T-helper 9 cell (primary cell): ENCODE measurements at regions not wholly inside any gene's neighbourhood (a gene's known extent, or its start where the extent isn't known, plus 50 kb on each side); places are given as distances from the start of the nearest gene placed in this dataset.
"Not testable (repeated sequence)": the region's sequence is repeated elsewhere in the genome, so short reads cannot be mapped to it uniquely, and the experiment has no call there.

Source experiments
- DNase-seq: peaks from one replicate; pipeline ENCODE4 v3.0.0-alpha.2; 2020

DNA sequence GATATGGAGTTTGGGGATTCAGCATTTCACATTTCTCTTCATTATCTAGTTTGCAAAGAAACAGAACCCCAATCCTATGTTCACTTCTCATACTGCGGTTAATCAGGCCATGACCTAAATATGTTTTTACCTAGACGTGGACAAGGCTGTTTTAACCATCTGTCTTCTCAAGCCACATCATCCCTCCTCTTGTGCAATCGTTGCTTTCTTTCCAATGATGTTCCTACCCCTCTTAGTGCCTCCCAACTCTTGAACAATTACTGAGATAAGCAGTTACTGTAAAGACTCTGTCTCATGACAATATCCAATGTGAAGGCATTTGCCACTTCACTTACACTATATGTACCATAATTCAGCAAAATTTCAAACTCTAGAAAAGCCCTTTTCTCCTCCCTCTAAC is 406.2 kb downstream of the LIG4 start:
- DNase-seq: no peak

GRCh38 chr13:107808389-107808788 is 406.9 kb downstream of the LIG4 start:
- DNase-seq: no peak

GRCh38 chr13:107807306-107808073 is 407.8 kb downstream of the LIG4 start:
- no peak for DNase-seq

- DNase-seq: no peak
These were observed 408.6 kb downstream of the LIG4 start for GRCh38 chr13:107806726-107807125.

DNA sequence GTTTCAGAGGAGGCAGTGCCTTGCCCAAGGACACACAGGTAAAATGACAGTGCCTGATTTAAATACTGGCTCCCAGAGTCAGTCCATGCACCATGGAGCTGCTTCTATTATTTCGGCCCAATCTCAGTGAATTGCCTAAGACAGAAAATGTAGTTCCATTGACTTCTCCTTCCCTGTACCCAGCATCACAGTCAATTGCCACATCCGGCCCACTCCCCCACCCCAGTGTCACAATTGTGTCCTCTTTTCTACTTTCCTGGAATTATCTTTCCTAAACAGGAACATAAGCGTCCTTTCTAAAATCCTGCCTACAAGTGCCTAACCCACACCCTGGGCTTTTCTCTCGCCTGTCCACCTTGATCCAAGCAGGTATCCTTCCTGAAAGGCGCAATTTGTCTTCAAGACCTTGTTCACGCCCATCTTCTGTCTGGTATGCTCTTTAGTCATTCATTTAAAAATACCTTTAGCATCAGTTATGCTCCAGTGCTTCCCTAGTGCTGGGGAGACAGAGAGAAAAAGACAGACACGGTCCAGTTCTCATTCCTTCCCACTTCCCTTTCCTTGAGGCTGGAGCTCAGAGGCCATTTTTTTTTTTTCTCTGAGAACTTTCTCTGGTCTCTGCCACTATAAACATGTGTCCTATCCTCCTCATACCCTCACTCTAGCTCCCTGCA is 411.4 kb downstream of the LIG4 start:
- no peak for DNase-seq

DNA sequence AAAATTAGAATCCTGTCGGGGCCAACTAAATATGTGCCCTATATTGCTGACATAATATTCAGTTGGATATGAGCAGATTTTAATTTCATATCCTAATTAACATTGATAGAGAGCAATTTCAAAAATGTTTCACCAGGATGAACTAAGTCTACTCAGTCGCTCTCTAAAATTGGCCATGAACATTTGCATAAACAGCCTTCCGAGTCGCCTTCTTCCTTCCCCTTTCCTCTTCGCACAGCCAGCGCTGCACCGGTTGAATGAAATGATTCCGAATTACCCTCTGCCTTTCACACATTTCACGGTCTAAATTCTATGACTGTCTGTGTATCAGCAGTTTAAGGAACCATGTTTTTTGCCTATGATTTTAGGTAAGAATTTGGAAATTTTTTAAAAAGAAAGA is 413.7 kb downstream of the LIG4 start:
- DNase-seq: no peak

- no peak for DNase-seq
These were observed 416.3 kb downstream of the LIG4 start for GRCh38 chr13:107799001-107799400.

- no peak for DNase-seq
These were observed 424.9 kb downstream of the LIG4 start for GRCh38 chr13:107790397-107790796.

DNA sequence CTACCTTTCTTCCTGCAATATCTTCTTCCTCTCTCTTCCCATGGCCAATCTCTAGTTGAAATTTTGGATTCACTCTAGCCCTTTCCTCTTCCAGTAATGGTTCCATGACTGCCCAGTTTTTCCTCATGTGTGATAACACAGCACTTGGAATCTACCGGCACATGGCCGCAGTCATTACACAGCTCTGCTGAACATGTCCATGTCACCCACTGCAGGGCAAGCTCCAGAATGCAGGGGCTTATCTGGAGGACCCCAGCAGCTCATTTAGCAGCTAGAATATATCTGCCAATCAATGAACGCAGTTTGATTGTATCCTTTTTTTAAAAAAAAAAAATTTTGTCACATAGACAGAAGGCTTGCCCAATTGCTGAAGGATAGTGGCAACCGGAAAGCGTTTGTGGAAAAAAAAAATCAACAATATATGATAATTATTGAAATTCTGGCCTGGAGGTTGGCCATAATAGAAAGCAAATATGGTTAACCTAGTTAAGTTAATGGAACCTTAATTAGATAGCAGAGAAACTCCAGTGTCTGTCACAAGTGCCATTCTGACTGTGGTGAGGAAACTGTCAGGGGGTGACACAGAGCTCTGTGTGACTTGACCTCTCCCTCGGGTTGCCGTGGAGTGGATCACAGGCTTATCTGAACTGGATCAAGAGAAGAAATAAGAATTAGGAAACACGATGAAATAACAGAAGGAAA is 426.7 kb downstream of the LIG4 start:
- DNase-seq: no peak

DNA sequence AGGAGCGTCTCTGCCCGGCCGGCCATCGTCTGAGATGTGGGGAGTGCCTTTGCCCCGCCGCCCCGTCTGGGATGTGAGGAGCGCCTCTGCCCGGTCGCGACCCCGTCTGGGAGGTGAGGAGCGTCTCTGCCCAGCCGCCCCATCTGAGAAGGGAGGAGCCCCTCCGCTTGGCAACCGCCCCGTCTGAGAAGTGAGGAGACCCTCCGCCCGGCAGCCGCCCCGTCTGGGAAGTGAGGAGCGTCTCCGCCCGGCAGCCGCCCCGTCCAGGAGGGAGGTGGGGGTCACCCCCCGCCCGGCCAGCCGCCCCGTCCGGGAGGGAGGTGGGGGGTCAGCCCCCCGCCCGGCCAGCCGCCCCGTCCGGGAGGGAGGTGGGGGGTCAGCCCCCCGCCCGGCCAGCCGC is 432.7 kb downstream of the LIG4 start:
- DNase-seq: not testable (repeated sequence)

DNA sequence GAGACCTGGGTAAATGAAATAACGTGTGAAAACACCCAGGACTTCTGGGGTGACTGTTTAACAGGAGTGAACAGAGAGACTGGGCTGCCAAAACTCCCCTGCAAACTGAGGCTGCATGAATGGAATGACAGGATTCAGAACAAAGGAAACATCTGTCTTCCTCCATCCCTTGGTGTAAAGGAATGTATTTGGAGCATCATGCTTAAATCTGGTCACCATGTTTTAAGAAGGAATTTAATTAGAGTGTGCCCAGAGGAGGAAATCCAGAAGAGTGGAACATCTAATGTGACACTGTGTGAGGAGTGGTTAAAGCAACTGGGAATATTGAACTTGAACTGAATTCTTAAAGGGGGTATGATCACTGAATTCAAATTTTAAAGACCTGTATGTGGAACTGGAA is 437.2 kb downstream of the LIG4 start:
- DNase-seq: no peak

DNA sequence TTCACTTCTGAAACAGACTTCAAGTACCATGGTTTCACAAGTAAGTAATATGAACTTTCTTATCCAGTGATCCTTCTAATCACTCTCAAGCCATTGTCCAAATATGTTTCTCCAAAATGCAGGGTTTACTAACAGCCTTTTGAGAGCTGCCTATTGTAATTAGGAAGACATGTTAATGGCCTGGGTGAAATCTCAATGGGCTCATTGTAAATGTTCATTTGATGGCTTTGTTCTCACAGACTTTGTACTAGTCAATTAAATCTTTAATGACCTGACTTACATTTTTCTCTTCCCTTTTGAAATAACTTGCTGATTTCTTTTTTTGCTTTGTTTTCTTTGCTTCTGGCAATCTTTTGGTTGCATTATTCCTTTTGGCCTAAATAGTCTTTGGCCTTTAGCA is 444.8 kb downstream of the LIG4 start:
- DNase-seq: no peak

GRCh38 chr13:107767119-107767518 is 448.2 kb downstream of the LIG4 start:
- no peak for DNase-seq

- no peak for DNase-seq
These were observed 449.5 kb downstream of the LIG4 start for GRCh38 chr13:107765724-107766401.

DNA sequence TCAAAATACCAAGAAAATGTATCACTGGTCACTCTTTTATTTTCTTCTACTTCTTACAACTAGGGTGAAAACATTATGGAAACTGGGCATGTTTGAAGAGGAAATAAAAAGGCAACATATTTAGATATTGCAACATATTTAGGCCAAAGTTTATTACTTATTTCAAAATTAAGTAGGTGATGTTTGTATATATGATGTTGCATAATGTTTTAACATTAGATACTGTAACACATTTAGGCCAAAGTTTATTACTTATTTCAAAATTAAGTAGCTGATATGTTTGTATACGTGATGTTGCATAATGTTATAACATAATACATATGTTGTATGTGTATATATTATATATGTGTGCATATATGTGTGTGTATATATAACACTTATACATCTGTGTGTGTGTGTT is 451.3 kb downstream of the LIG4 start:
- no peak for DNase-seq

GRCh38 chr13:107753748-107754147 is 461.6 kb downstream of the LIG4 start:
- DNase-seq: no peak

GRCh38 chr13:107753291-107753690 is 462.0 kb downstream of the LIG4 start:
- DNase-seq: no peak

GRCh38 chr13:107743983-107744382 is 471.4 kb downstream of the LIG4 start:
- DNase-seq: no peak

DNA sequence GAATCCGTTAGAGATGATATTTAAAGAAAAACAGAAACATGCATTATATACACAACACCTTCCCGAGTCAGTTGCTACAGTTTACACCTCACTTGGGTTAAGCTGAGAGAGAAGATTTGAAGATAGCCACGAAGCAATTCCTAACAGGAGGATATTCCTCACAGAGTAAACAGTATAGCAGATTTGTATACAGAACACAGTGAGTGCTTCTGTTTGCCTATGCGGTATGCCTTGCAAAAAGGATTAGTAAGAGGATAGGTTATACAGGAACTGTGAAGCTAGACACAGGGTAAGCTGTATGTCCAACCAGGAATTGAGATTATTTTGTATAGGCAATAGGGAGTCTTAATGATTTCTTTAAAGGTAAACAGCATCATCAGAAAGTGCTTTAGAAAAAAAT is 471.8 kb downstream of the LIG4 start:
- DNase-seq: no peak

DNA sequence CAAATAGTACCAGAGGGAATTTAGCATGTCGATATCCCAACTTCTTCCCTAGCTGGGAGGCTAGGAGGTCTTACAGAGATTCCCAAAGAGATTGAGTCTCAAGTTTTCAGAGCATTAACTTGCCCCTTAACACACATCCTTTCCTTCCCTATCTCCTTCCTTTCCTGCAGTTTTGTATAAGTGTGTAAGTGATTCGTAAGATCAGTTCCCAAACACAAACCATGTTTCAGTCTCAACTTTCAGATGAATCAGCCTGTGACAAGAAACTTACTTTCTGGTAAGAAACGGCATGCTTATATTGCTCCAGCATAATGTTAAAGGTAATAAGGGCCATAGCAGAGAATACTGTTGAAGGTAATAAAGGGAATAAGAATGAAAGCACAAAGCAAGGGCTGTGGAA is 472.2 kb downstream of the LIG4 start:
- DNase-seq: no peak

- DNase-seq: no peak
These were observed 472.8 kb downstream of the LIG4 start for GRCh38 chr13:107742544-107742943.

DNA sequence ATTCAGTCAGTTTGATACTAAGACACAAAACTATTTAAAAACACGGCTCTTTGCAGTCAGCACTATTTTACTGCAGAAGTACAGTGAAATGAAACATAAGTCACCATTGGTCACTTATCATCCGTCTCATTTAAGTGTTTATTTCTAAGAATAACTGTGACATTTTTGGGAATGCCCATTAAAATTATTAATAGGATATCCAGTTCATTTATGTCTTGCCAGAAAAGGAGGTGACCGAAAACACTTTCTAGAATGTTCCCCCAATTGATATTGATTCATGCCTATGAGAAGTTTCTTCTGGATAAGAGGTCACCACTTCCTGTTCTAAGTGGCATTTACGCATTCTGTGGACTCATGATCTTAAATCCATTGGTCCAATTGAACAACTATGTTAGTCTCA is 477.3 kb downstream of the LIG4 start:
- no peak for DNase-seq

DNA sequence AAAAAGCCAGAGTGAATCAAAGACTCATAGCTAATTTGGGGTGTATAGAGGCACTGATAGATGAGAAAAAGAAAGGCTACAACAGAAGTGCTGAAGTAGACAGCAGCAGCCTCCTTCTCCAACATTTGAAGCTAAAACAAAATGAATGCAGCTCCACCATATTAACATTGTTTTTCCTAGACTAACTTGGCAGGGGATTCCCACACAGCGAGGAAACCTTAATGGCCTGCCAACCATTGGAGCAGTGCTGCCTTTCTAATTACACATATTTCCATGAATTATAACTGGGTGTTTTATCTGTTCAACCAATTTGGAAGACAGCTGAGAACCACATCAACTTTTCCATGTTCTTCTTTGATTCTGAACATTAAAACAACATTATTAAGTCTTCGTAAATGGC is 478.6 kb downstream of the LIG4 start:
- DNase-seq: no peak
